HCT116 (cell line): ENCODE measurements at regions not wholly inside any gene's neighbourhood (a gene's known extent, or its start where the extent isn't known, plus 50 kb on each side); places are given as distances from the start of the nearest gene placed in this dataset.

Experiments used
- ATAC-seq: fragments of 200-7000 bp; cut with Tn5 transposase; 2 replicates; pipeline ENCODE4 v1.9.1; 2020; ENCODE audit warnings: mild to moderate bottlenecking, moderate library complexity
- BruUV-seq: library from RNA; stranded (reverse); fragments of 400-500 nt; replicated peaks from 2 replicates; lab custom pipeline; 2021; lab: Mats Ljungman, UMichigan
- CTCF ChIA-PET: fragments of 300-600 bp; sonication (Branson Sonifier 250); formaldehyde crosslinking; loops from one replicate; lab custom pipeline; 2021; ENCODE audit warnings: antibody characterized with exemption; lab: Charles Lee
- POLR2A ChIA-PET: fragments of 300-600, 350-600 bp; sonication (Branson Sonifier 250); formaldehyde crosslinking; loops from one replicate; lab custom pipeline; 2021; ENCODE audit warnings: antibody characterized with exemption; lab: Charles Lee
- RAD21 ChIA-PET, 2 experiments: fragments of 300-600 bp; sonication (Branson Sonifier 250); formaldehyde crosslinking; loops; one replicate each; lab custom pipeline; 2023; ENCODE audit warnings: low total read pairs in 2 of 2; ENCODE audit not compliant: uncharacterized antibody in 2 of 2, unreplicated experiment in 2 of 2, low non-redundant PET in 1 of 2; lab: Charles Lee
- DNase-seq: peaks from one replicate; pipeline ENCODE4 v3.0.0-alpha.2; 2010; ENCODE audit warnings: low read depth, low spot score
- H2AFZ ChIP-seq: fragments of 200-600 bp; shearing (Covaris generic), sonication (generic); 2 replicates; pipeline ENCODE4 v1.6.1; 2017; ENCODE audit warnings: low read depth, mixed run types, mixed read lengths, antibody characterized with exemption, low read length; ENCODE audit not compliant: poor library complexity, severe bottlenecking
- H3K27ac ChIP-seq: 2 replicates; pipeline ENCODE4 v1.5.1; 2012; ENCODE audit warnings: low read depth, low read length
- H3K27me3 ChIP-seq: fragments of 200-600 bp; sonication (generic); 2 replicates; pipeline ENCODE4 v1.6.1; 2016; ENCODE audit warnings: mixed run types, low read length, mixed read lengths; ENCODE audit not compliant: insufficient read depth
- H3K36me3 ChIP-seq, 2 experiments: fragments of 200-500 bp in 1 of 2; fragments of 200-600 bp in 1 of 2; sonication (Bioruptor generic) in 1 of 2; sonication (generic) in 1 of 2; 2 replicates each; pipeline versions ENCODE4 v1.5.1 to v1.6.1; 2014 to 2016; ENCODE audit warnings: low read length in 2 of 2, inconsistent platforms in 1 of 2, mixed read lengths in 1 of 2, mixed run types in 1 of 2; ENCODE audit not compliant: insufficient read depth in 2 of 2, control insufficient read depth in 1 of 2
- H3K4me1 ChIP-seq, 2 experiments: fragments of 200-600 bp in 1 of 2; sonication (generic) in 1 of 2; 2 replicates each; pipeline versions ENCODE4 v1.5.1 to v1.6.1; 2012 to 2017; ENCODE audit warnings: low read length in 2 of 2, inconsistent platforms in 1 of 2, mild to moderate bottlenecking in 1 of 2, mixed read lengths in 1 of 2, mixed run types in 1 of 2, moderate library complexity in 1 of 2; ENCODE audit not compliant: insufficient read depth in 2 of 2, control insufficient read depth in 1 of 2
- H3K4me2 ChIP-seq: fragments of 200-600 bp; sonication (generic); 2 replicates; pipeline ENCODE4 v1.6.1; 2017; ENCODE audit warnings: mixed run types, low read length, mixed read lengths
- H3K4me3 ChIP-seq, 2 experiments: fragments of 200-600 bp in 1 of 2; sonication (generic) in 1 of 2; replicated peaks in 1 of 2; 2 replicates each; pipeline ENCODE4 v1.5.1; 2011 to 2016; ENCODE audit warnings: low read length in 2 of 2, control low read depth in 1 of 2, low read depth in 1 of 2, mild to moderate bottlenecking in 1 of 2, mixed read lengths in 1 of 2, mixed run types in 1 of 2
- H3K79me2 ChIP-seq: fragments of 200-600 bp; sonication (generic); 2 replicates; pipeline ENCODE4 v1.6.1; 2017; ENCODE audit warnings: mild to moderate bottlenecking, mixed run types, low read length, moderate library complexity, mixed read lengths; ENCODE audit not compliant: insufficient read depth
- H3K9ac ChIP-seq: fragments of 200-600 bp; sonication (generic); 2 replicates; pipeline ENCODE4 v1.6.1; 2016; ENCODE audit warnings: low read length, mixed read lengths
- H3K9me2 ChIP-seq: fragments of 200-600 bp; sonication (generic), shearing (Covaris generic); 2 replicates; pipeline ENCODE4 v1.6.1; 2017; ENCODE audit warnings: mixed run types, mild to moderate bottlenecking, moderate library complexity; ENCODE audit not compliant: insufficient read depth
- H3K9me3 ChIP-seq, 2 experiments: fragments of 200-500 bp in 1 of 2; fragments of 200-600 bp in 1 of 2; sonication (Bioruptor generic) in 1 of 2; sonication (generic) in 1 of 2; 2 replicates each; pipeline ENCODE4 v1.6.1; 2014 to 2017; ENCODE audit warnings: low read length in 2 of 2, mixed read lengths in 2 of 2, inconsistent platforms in 1 of 2, low read depth in 1 of 2, mild to moderate bottlenecking in 1 of 2, mixed run types in 1 of 2, moderate library complexity in 1 of 2; ENCODE audit not compliant: control insufficient read depth in 1 of 2, insufficient read depth in 1 of 2
- H4K20me1 ChIP-seq: fragments of 200-600 bp; sonication (generic), shearing (Covaris generic); 2 replicates; pipeline ENCODE4 v1.6.1; 2017; ENCODE audit warnings: mixed run types, mild to moderate bottlenecking, moderate library complexity; ENCODE audit not compliant: insufficient read depth
- CEBPB ChIP-seq: IDR thresholded peaks from 2 replicates; pipeline ENCODE4 v1.6.1; 2012; ENCODE audit warnings: low read depth
- CTCF ChIP-seq, 3 experiments: fragments of 200-600 bp in 1 of 3; sonication (generic) in 1 of 3; IDR thresholded peaks in 2 of 3; conservative IDR thresholded peaks in 1 of 3; 2 replicates each; pipeline ENCODE4 v1.5.1; 2012 to 2017; ENCODE audit warnings: low read depth in 2 of 3, low read length in 2 of 3, antibody characterized with exemption in 1 of 3, borderline replicate concordance in 1 of 3, control low read depth in 1 of 3, mild to moderate bottlenecking in 1 of 3, mixed read lengths in 1 of 3, mixed run types in 1 of 3, moderate library complexity in 1 of 3; ENCODE audit not compliant: insufficient read depth in 1 of 3
- ELF1 ChIP-seq: IDR thresholded peaks from 2 replicates; pipeline ENCODE4 v1.6.1; 2012; ENCODE audit warnings: low read depth, borderline replicate concordance
- EZH2 ChIP-seq: fragments of 200-600 bp; sonication (generic); IDR thresholded peaks from 2 replicates; pipeline ENCODE4 v1.6.1; 2017; ENCODE audit warnings: antibody characterized with exemption, mixed run types
- JUND ChIP-seq: IDR thresholded peaks from 2 replicates; pipeline ENCODE4 v1.6.1; 2012
- POLR2A ChIP-seq: IDR thresholded peaks from 2 replicates; pipeline ENCODE4 v1.7.0; 2011; ENCODE audit warnings: borderline replicate concordance; ENCODE audit not compliant: insufficient read depth, insufficient read length; ENCODE audit errors: extremely low read depth
- SIN3A ChIP-seq: IDR thresholded peaks from 2 replicates; pipeline ENCODE4 v1.6.1; 2012; ENCODE audit warnings: low read depth
- SRF ChIP-seq: IDR thresholded peaks from 2 replicates; pipeline ENCODE4 v1.6.1; 2012; ENCODE audit warnings: low read depth
- TCF7L2 ChIP-seq: IDR thresholded peaks from 2 replicates; pipeline ENCODE4 v1.7.0; 2011; ENCODE audit warnings: borderline replicate concordance, inconsistent platforms; ENCODE audit not compliant: insufficient read depth, insufficient read length; ENCODE audit errors: extremely low read depth
- ZFX ChIP-seq: fragments of 450-650 bp; IDR thresholded peaks from 2 replicates; pipeline ENCODE4 v1.6.1; 2017
- ZNF274 ChIP-seq: fragments of 200-500 bp; sonication (Bioruptor generic); IDR thresholded peaks from 2 replicates; pipeline ENCODE4 v1.6.1; 2014; ENCODE audit warnings: mild to moderate bottlenecking, low read depth, low read length, inconsistent platforms
- intact Hi-C: fragments of 100-400 bp; cut with micrococcal nuclease; formaldehyde crosslinking; loops from 2 replicates; pipeline ENCODE4 v1.10.0; 2022
- TF ChIP-seq, protein P1 (sequence below): IDR thresholded peaks from 2 replicates; pipeline ENCODE4 v1.6.1; 2012; ENCODE audit warnings: low read depth
- TF ChIP-seq, protein P2 (sequence below): IDR thresholded peaks from 2 replicates; pipeline ENCODE4 v1.6.1; 2012
- TF ChIP-seq, protein P3 (sequence below): IDR thresholded peaks from 2 replicates; pipeline ENCODE4 v1.6.1; 2011; ENCODE audit warnings: mild to moderate bottlenecking, low read length, moderate library complexity; ENCODE audit not compliant: insufficient replicate concordance; ENCODE audit errors: extremely low read depth

DNA sequence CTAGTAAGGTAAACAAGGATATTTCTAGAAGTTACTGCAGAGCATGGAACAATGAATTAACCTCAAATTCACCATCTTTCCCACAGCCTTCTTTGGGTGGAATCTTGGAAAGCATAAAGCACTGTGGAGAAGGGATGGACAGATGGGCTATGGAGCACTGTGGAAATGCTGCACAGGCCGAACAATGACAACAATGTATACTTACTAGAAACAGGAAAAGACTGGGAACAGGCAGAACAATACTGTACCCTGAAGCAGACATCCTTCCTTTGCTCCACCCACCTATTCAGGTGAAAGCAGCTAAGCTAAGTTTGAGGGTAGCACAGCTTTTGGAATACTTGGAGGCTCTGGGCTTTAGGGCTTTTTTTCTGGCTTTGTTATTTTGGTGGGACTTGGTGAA lies 250.6 kb upstream of the KLF8 start:
- ChIA-PET CTCF (no interaction called here), POLR2A (no interaction called here), RAD21 (no interaction called here)
- Histone ChIP-seq H3K4me3 (no peak overlapping the region), H3K4me2 (no peak overlapping the region), H2AFZ (no peak overlapping the region), H3K4me1 (no peaks in the 10 kb centered on the region), H3K27me3 (no peaks in the 10 kb centered on the region), H3K27ac (no peak overlapping the region), H3K9ac (no peak overlapping the region), H3K36me3 (no peaks in the 10 kb centered on the region), H4K20me1 (no peaks in the 10 kb centered on the region), H3K9me3 (no peaks in the 10 kb centered on the region), H3K79me2 (no peaks in the 10 kb centered on the region), H3K9me2 (no peaks in the 10 kb centered on the region)
- BruUV-seq = no TSS peak
- DNase-seq (no peak), ATAC-seq (no peak)
- intact Hi-C loops = no loop called here
- TF ChIP-seq JUND (no peak), SRF (no peak), POLR2A (no peak), CEBPB (no peak), ZFX (no peak), ZNF274 (no peak)

DNA sequence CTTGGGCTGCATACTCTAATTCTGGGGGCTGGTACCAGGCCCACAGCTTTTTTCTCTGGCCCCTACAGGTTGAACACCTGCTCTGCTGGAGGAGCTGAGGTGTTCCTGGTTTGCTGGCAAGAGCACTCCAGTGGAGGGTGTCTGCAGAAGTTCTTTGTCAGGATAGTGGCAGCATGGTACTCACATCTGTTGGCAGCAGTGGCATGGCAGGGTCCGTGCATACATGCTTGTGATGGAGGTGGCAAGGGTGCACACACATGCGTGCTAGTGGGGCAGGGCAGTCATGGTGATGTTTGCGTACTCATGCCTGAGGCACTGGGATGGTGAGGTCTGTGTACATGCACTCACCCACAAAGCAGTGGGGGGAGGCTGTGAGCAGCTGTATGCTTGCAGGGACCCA lies 235.5 kb upstream of the KLF8 start:
- Histone ChIP-seq H3K36me3 (no peaks in the 10 kb centered on the region), H3K9ac (no peak overlapping the region), H3K79me2 (no peaks in the 10 kb centered on the region), H3K4me1 (no peaks in the 10 kb centered on the region), H3K9me2 (no peaks in the 10 kb centered on the region), H3K27me3 (no peaks in the 10 kb centered on the region), H3K4me2 (no peak overlapping the region), H3K4me3 (no peak overlapping the region), H3K9me3 (no peaks in the 10 kb centered on the region), H2AFZ (no peak overlapping the region), H4K20me1 (no peaks in the 10 kb centered on the region), H3K27ac (no peak overlapping the region)
- ChIA-PET POLR2A (no interaction called here), CTCF (no interaction called here), RAD21 (no interaction called here)
- intact Hi-C loops = no loop called here
- no TSS peak for BruUV-seq
- no peak for ATAC-seq
- no peak for DNase-seq
- TF ChIP-seq CTCF (IDR thresholded peaks at IDR 0.05 in 2 of 3, conservative IDR thresholded peaks at IDR 0.05 in 1 of 3; ENCODE audit: borderline replicate concordance in 1 of 3, insufficient read depth in 1 of 3, low read depth in 2 of 3, low read length in 2 of 3) = no peak
- TF ChIP-seq, protein P1, sequence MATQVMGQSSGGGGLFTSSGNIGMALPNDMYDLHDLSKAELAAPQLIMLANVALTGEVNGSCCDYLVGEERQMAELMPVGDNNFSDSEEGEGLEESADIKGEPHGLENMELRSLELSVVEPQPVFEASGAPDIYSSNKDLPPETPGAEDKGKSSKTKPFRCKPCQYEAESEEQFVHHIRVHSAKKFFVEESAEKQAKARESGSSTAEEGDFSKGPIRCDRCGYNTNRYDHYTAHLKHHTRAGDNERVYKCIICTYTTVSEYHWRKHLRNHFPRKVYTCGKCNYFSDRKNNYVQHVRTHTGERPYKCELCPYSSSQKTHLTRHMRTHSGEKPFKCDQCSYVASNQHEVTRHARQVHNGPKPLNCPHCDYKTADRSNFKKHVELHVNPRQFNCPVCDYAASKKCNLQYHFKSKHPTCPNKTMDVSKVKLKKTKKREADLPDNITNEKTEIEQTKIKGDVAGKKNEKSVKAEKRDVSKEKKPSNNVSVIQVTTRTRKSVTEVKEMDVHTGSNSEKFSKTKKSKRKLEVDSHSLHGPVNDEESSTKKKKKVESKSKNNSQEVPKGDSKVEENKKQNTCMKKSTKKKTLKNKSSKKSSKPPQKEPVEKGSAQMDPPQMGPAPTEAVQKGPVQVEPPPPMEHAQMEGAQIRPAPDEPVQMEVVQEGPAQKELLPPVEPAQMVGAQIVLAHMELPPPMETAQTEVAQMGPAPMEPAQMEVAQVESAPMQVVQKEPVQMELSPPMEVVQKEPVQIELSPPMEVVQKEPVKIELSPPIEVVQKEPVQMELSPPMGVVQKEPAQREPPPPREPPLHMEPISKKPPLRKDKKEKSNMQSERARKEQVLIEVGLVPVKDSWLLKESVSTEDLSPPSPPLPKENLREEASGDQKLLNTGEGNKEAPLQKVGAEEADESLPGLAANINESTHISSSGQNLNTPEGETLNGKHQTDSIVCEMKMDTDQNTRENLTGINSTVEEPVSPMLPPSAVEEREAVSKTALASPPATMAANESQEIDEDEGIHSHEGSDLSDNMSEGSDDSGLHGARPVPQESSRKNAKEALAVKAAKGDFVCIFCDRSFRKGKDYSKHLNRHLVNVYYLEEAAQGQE = no peak
- no peak for TF ChIP-seq TCF7L2
- TF ChIP-seq, protein P2, sequence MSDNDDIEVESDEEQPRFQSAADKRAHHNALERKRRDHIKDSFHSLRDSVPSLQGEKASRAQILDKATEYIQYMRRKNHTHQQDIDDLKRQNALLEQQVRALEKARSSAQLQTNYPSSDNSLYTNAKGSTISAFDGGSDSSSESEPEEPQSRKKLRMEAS = no peak
- TF ChIP-seq ELF1 = no peak
- TF ChIP-seq SIN3A = no peak
- no peak for TF ChIP-seq POLR2A
- TF ChIP-seq EZH2 = no peak
- TF ChIP-seq CEBPB = no peak
- TF ChIP-seq, protein P3, sequence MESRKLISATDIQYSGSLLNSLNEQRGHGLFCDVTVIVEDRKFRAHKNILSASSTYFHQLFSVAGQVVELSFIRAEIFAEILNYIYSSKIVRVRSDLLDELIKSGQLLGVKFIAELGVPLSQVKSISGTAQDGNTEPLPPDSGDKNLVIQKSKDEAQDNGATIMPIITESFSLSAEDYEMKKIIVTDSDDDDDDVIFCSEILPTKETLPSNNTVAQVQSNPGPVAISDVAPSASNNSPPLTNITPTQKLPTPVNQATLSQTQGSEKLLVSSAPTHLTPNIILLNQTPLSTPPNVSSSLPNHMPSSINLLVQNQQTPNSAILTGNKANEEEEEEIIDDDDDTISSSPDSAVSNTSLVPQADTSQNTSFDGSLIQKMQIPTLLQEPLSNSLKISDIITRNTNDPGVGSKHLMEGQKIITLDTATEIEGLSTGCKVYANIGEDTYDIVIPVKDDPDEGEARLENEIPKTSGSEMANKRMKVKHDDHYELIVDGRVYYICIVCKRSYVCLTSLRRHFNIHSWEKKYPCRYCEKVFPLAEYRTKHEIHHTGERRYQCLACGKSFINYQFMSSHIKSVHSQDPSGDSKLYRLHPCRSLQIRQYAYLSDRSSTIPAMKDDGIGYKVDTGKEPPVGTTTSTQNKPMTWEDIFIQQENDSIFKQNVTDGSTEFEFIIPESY = no peak
- TF ChIP-seq SRF = no peak
